Hepatocyte (in vitro differentiated cells): ENCODE measurements at regions not wholly inside any gene's neighbourhood (a gene's known extent, or its start where the extent isn't known, plus 50 kb on each side); places are given as distances from the start of the nearest gene placed in this dataset.

Experiments
- EZH2 ChIP-seq: fragments of 200-600 bp; sonication (generic); IDR thresholded peaks from 2 replicates; pipeline ENCODE4 v1.6.1; 2016; ENCODE audit warnings: antibody characterized with exemption, mild to moderate bottlenecking, borderline replicate concordance
- EZH2phosphoT487 ChIP-seq: fragments of 200-600 bp; sonication (generic); IDR thresholded peaks from one replicate; pipeline ENCODE4 v1.6.1; 2018; ENCODE audit warnings: antibody characterized with exemption, mild to moderate bottlenecking, low read depth, moderate library complexity; ENCODE audit not compliant: unreplicated experiment, severe bottlenecking
- TF ChIP-seq, protein P1 (sequence below): fragments of 200-600 bp; sonication (generic); IDR thresholded peaks from 2 replicates; pipeline ENCODE4 v1.5.1; 2016; ENCODE audit warnings: antibody characterized with exemption, mild to moderate bottlenecking; ENCODE audit not compliant: poor library complexity

DNA sequence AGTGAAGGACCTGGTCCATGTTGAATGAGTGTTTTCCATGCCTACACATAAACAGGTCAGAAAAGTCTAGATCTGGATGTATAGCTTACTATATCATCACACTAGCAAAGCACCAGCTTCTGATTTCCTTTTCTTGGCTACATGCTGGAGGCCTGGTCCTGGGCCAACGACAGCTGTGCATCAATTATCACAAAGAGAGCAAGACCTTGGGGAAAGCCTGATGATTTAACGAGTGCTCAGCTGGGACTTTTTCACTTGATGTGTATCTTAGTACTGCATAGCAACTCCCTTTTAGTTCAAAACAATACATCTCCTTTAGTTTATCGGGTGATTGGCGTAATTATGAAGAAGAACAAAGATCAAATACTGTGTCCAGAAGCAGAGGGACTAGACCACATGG lies 358.2 kb downstream of the KIF2B start:
- TF ChIP-seq, protein P1, sequence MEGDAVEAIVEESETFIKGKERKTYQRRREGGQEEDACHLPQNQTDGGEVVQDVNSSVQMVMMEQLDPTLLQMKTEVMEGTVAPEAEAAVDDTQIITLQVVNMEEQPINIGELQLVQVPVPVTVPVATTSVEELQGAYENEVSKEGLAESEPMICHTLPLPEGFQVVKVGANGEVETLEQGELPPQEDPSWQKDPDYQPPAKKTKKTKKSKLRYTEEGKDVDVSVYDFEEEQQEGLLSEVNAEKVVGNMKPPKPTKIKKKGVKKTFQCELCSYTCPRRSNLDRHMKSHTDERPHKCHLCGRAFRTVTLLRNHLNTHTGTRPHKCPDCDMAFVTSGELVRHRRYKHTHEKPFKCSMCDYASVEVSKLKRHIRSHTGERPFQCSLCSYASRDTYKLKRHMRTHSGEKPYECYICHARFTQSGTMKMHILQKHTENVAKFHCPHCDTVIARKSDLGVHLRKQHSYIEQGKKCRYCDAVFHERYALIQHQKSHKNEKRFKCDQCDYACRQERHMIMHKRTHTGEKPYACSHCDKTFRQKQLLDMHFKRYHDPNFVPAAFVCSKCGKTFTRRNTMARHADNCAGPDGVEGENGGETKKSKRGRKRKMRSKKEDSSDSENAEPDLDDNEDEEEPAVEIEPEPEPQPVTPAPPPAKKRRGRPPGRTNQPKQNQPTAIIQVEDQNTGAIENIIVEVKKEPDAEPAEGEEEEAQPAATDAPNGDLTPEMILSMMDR, result no peak
- TF ChIP-seq EZH2, result no peak
- no peak for TF ChIP-seq EZH2phosphoT487
